ENCODE measurements at regions not wholly inside any gene's neighbourhood (a gene's known extent, or its start where the extent isn't known, plus 50 kb on each side); places are given as distances from the start of the nearest gene placed in this dataset.

- TF ChIP-seq EZH2 (IDR thresholded peaks at IDR 0.05; ENCODE audit: insufficient read depth, low read length) (no peak), CTCF (IDR thresholded peaks at IDR 0.05; ENCODE audit: insufficient read depth, low read depth, low read length) (no peak)
These were observed 343.7 kb upstream of the ARGLU1 start for GRCh38 chr13:106911627-106912026.

All from astrocyte (in vitro differentiated cells and primary cell).